ENCODE measurements at regions not wholly inside any gene's neighbourhood (a gene's known extent, or its start where the extent isn't known, plus 50 kb on each side); places are given as distances from the start of the nearest gene placed in this dataset.

DNA sequence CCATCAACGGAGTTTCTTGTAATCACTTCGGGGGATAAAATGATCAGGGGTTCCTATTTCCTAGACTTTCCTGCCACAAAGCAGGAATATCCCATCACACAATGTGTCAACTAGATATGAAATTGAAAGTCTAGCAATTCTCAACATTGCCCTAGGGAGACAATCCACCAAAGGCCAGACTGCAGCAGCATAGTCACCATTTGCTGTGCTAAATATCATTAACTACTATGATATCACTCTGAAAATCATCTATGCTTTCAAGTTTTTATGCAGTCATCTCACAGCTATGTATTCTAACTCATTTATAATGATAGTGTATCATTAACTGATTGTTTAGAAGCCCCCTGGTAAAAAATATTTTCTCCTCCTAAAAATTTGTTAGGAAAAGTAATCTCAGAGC, 342.6 kb upstream of the CDH6 start:
- no peak for TF ChIP-seq EZH2phosphoT487 (IDR thresholded peaks at IDR 0.05)
- TF ChIP-seq, protein P1, sequence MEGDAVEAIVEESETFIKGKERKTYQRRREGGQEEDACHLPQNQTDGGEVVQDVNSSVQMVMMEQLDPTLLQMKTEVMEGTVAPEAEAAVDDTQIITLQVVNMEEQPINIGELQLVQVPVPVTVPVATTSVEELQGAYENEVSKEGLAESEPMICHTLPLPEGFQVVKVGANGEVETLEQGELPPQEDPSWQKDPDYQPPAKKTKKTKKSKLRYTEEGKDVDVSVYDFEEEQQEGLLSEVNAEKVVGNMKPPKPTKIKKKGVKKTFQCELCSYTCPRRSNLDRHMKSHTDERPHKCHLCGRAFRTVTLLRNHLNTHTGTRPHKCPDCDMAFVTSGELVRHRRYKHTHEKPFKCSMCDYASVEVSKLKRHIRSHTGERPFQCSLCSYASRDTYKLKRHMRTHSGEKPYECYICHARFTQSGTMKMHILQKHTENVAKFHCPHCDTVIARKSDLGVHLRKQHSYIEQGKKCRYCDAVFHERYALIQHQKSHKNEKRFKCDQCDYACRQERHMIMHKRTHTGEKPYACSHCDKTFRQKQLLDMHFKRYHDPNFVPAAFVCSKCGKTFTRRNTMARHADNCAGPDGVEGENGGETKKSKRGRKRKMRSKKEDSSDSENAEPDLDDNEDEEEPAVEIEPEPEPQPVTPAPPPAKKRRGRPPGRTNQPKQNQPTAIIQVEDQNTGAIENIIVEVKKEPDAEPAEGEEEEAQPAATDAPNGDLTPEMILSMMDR (IDR thresholded peaks at IDR 0.05), result no peak
